RWPE2 (cell line): ENCODE measurements at regions not wholly inside any gene's neighbourhood (a gene's known extent, or its start where the extent isn't known, plus 50 kb on each side); places are given as distances from the start of the nearest gene placed in this dataset.

Source experiments
- ATAC-seq: fragments of 200-7000 bp; cut with Tn5 transposase; 3 replicates; pipeline ENCODE4 v1.9.1; 2021; ENCODE audit warnings: low read depth
- DNase-seq: peaks from one replicate; pipeline ENCODE4 v3.0.0-alpha.2; 2020; ENCODE audit warnings: low spot score
- H3K27ac ChIP-seq: fragments of 450-650 bp; 2 replicates; pipeline ENCODE4 v1.5.1; 2017; ENCODE audit warnings: mild to moderate bottlenecking; ENCODE audit not compliant: poor library complexity, severe bottlenecking
- H3K27me3 ChIP-seq: fragments of 250-450 bp; sonication (Bioruptor Pico); 2 replicates; pipeline ENCODE4 v1.5.1; 2021; ENCODE audit warnings: mild to moderate bottlenecking, moderate library complexity; ENCODE audit not compliant: insufficient read depth, poor library complexity, severe bottlenecking
- H3K36me3 ChIP-seq: fragments of 250-450 bp; sonication (Bioruptor Pico); 2 replicates; pipeline ENCODE4 v1.5.1; 2020; ENCODE audit warnings: low read depth, mild to moderate bottlenecking, moderate library complexity
- H3K4me1 ChIP-seq: fragments of 250-450 bp; sonication (Bioruptor Pico); 2 replicates; pipeline ENCODE4 v1.5.1; 2021; ENCODE audit warnings: mild to moderate bottlenecking, moderate library complexity; ENCODE audit not compliant: insufficient read depth, poor library complexity, severe bottlenecking
- H3K4me3 ChIP-seq: fragments of 250-450 bp; sonication (Bioruptor Pico); 2 replicates; pipeline ENCODE4 v1.5.1; 2021; ENCODE audit warnings: mild to moderate bottlenecking, moderate library complexity; ENCODE audit not compliant: severe bottlenecking
- H3K9me3 ChIP-seq: fragments of 250-450 bp; sonication (Bioruptor Pico); 2 replicates; pipeline ENCODE4 v1.5.1; 2021; ENCODE audit warnings: mild to moderate bottlenecking, moderate library complexity; ENCODE audit not compliant: severe bottlenecking
- CTCF ChIP-seq: fragments of 450-650 bp; IDR thresholded peaks from one replicate; pipeline ENCODE4 v1.5.1; 2017; ENCODE audit warnings: mild to moderate bottlenecking, moderate library complexity; ENCODE audit not compliant: poor library complexity, severe bottlenecking

- no peaks in the 10 kb centered on the region for H3K27me3 ChIP-seq
- ATAC-seq, result peak; percentile 58
Observed at GRCh38 chr2:180519276-180519675, 461.1 kb upstream of the UBE2E3 start.

GRCh38 chr2:180516232-180516631 lies 464.2 kb upstream of the UBE2E3 start:
- H3K4me1 ChIP-seq, result peaks cover 24% of the 10 kb centered on the region
- ATAC-seq (no peak), DNase-seq (no peak)
- no peak overlapping the region for H3K4me3 ChIP-seq
- no peaks in the 10 kb centered on the region for H3K36me3 ChIP-seq
- H3K9me3 ChIP-seq, result no peaks in the 10 kb centered on the region
- H3K27ac ChIP-seq, result no peak overlapping the region
- H3K27me3 ChIP-seq, result no peaks in the 10 kb centered on the region
- no peak for TF ChIP-seq CTCF

More at GRCh38 chr2:180519276-180519675, 461.1 kb upstream of the UBE2E3 start:
- Histone ChIP-seq H3K4me3 (no peak overlapping the region), H3K36me3 (no peaks in the 10 kb centered on the region; the same call in 1 of the 2 replicates), H3K27ac (no peak overlapping the region), H3K9me3 (no peaks in the 10 kb centered on the region), H3K4me1 (peaks cover 42% of the 10 kb centered on the region)
- DNase-seq, result no peak
- TF ChIP-seq CTCF, result no peak

- Histone ChIP-seq H3K4me3 (no peak overlapping the region), H3K27ac (no peak overlapping the region), H3K9me3 (no peaks in the 10 kb centered on the region), H3K27me3 (no peaks in the 10 kb centered on the region), H3K4me1 (no peaks in the 10 kb centered on the region), H3K36me3 (no peaks in the 10 kb centered on the region)
- TF ChIP-seq CTCF, result no peak
- ATAC-seq, result no peak
- no peak for DNase-seq
Observed at GRCh38 chr2:180513389-180513788, 467.0 kb upstream of the UBE2E3 start.

- no peak overlapping the region for H3K4me3 ChIP-seq
- TF ChIP-seq CTCF, result no peak
- no peaks in the 10 kb centered on the region for H3K9me3 ChIP-seq
- H3K4me1 ChIP-seq, result peaks cover 2% of the 10 kb centered on the region
- no peak for DNase-seq
- no peaks in the 10 kb centered on the region for H3K36me3 ChIP-seq
- no peak overlapping the region for H3K27ac ChIP-seq
- no peak for ATAC-seq
- H3K27me3 ChIP-seq, result no peaks in the 10 kb centered on the region
Observed at GRCh38 chr2:180508458-180508857, 471.9 kb upstream of the UBE2E3 start.

GRCh38 chr2:180507028-180507427 lies 473.4 kb upstream of the UBE2E3 start:
- TF ChIP-seq CTCF, result no peak
- ATAC-seq (peak; percentile 84), DNase-seq (no peak)
- Histone ChIP-seq H3K9me3 (no peaks in the 10 kb centered on the region), H3K4me1 (peaks cover 2% of the 10 kb centered on the region), H3K27me3 (no peaks in the 10 kb centered on the region), H3K36me3 (no peaks in the 10 kb centered on the region), H3K27ac (no peak overlapping the region), H3K4me3 (no peak overlapping the region)
